B cell (primary cell): ENCODE measurements at regions not wholly inside any gene's neighbourhood (a gene's known extent, or its start where the extent isn't known, plus 50 kb on each side); places are given as distances from the start of the nearest gene placed in this dataset.

ENCODE experiments used
- ATAC-seq: fragments of 200-7000 bp; cut with Tn5 transposase; one replicate; pipeline ENCODE4 v1.10.0; 2021; ENCODE audit warnings: low read depth, mild to moderate bottlenecking, moderate number of reproducible peaks, moderate library complexity
- CTCF ChIA-PET: fragments of 350-600 bp; sonication (Branson Sonifier 250); formaldehyde crosslinking; loops from one replicate; lab custom pipeline; 2021; ENCODE audit warnings: antibody characterized with exemption, inconsistent platforms; lab: Charles Lee
- POLR2A ChIA-PET: fragments of 350-600 bp; sonication (Branson Sonifier 250); formaldehyde crosslinking; loops from one replicate; lab custom pipeline; 2021; ENCODE audit warnings: antibody characterized with exemption; lab: Charles Lee
- DNase-seq: peaks from one replicate; pipeline ENCODE4 v3.0.0; 2013
- H2AFZ ChIP-seq: 2 replicates; pipeline ENCODE4 v1.6.1; 2012; ENCODE audit warnings: mild to moderate bottlenecking, low read depth, low read length; ENCODE audit not compliant: insufficient read depth, poor library complexity, severe bottlenecking
- H3K27ac ChIP-seq, 2 donors: 1 replicate in 1 of 2; 2 replicates in 1 of 2; pipeline ENCODE4 v1.5.1; 2012 to 2013; ENCODE audit warnings: low read length in 2 of 2, mild to moderate bottlenecking in 2 of 2, moderate library complexity in 1 of 2
- H3K27me3 ChIP-seq, 4 experiments: fragments of 200-600 bp in 1 of 4; sonication (generic) in 1 of 4; replicated peaks in 1 of 4; 1 replicate in 2 of 4; 2 replicates in 2 of 4; pipeline versions ENCODE4 v1.6.1 to v1.7.0; 2013 to 2016; ENCODE audit warnings: low read length in 3 of 4, mild to moderate bottlenecking in 2 of 4, mixed read lengths in 1 of 4, moderate library complexity in 1 of 4; ENCODE audit not compliant: insufficient read depth in 4 of 4, control insufficient read depth in 3 of 4; ENCODE audit errors: control extremely low read depth in 1 of 4
- H3K36me3 ChIP-seq, 2 experiments: replicated peaks in 1 of 2; 1 replicate in 1 of 2; 2 replicates in 1 of 2; pipeline versions ENCODE4 v1.6.1 to v1.7.1; 2013; ENCODE audit warnings: low read length in 1 of 2; ENCODE audit not compliant: insufficient read depth in 2 of 2, control insufficient read depth in 1 of 2; ENCODE audit errors: control extremely low read depth in 1 of 2, extremely low read depth in 1 of 2
- H3K4me1 ChIP-seq, 2 donors: fragments of 200-600 bp in 1 of 2; sonication (generic) in 1 of 2; 1 replicate in 1 of 2; 2 replicates in 1 of 2; pipeline versions ENCODE4 v1.5.1 to v1.6.1; 2013 to 2017; ENCODE audit warnings: low read length in 2 of 2; ENCODE audit not compliant: control insufficient read depth in 2 of 2, insufficient read depth in 2 of 2
- H3K4me2 ChIP-seq: replicated peaks from 2 replicates; pipeline ENCODE3; 2012; ENCODE audit warnings: mild to moderate bottlenecking, low read depth, low read length; ENCODE audit not compliant: poor library complexity, severe bottlenecking
- H3K4me3 ChIP-seq, 5 experiments: fragments of 200-600 bp in 1 of 5; sonication (generic) in 1 of 5; 1 replicate in 3 of 5; 2 replicates in 2 of 5; pipeline versions ENCODE4 v1.5.1 to v1.7.0; 2011 to 2016; ENCODE audit warnings: low read length in 4 of 5, mild to moderate bottlenecking in 4 of 5, low read depth in 2 of 5, control low read depth in 1 of 5, moderate library complexity in 1 of 5; ENCODE audit not compliant: insufficient read depth in 1 of 5; ENCODE audit errors: control extremely low read depth in 1 of 5, extremely low read depth in 1 of 5
- H3K79me2 ChIP-seq: fragments of 200-600 bp; sonication (generic); one replicate; pipeline ENCODE4 v1.6.0; 2016; ENCODE audit warnings: low read length; ENCODE audit not compliant: control insufficient read depth, insufficient read depth
- H3K9ac ChIP-seq: fragments of 200-600 bp; sonication (generic); 2 replicates; pipeline ENCODE4 v1.6.1; 2017; ENCODE audit warnings: mild to moderate bottlenecking, low read length, moderate library complexity
- H3K9me3 ChIP-seq, 3 donors: one replicate each; pipeline versions ENCODE4 v1.6.1 to v1.7.1; 2013; ENCODE audit warnings: low read length in 2 of 3; ENCODE audit not compliant: control insufficient read depth in 2 of 3, insufficient read depth in 1 of 3; ENCODE audit errors: control extremely low read depth in 1 of 3
- H4K20me1 ChIP-seq: 2 replicates; pipeline ENCODE4 v1.6.0; 2012; ENCODE audit warnings: mild to moderate bottlenecking, low read length; ENCODE audit not compliant: insufficient read depth, control insufficient read depth, poor library complexity, severe bottlenecking
- H3K27ac Mint-ChIP-seq: one replicate; pipeline ENCODE4 v1.8.0; 2021; ENCODE audit warnings: mixed read lengths
- H3K27me3 Mint-ChIP-seq: one replicate; pipeline ENCODE4 v1.8.0; 2021; ENCODE audit warnings: mixed read lengths
- H3K4me1 Mint-ChIP-seq: one replicate; pipeline ENCODE4 v1.8.0; 2021; ENCODE audit warnings: mixed read lengths
- H3K4me3 Mint-ChIP-seq: one replicate; pipeline ENCODE4 v1.8.0; 2021; ENCODE audit warnings: mixed read lengths
- H3K9me3 Mint-ChIP-seq: one replicate; pipeline ENCODE4 v1.8.0; 2022; ENCODE audit warnings: mixed read lengths; ENCODE audit not compliant: insufficient read depth
- CTCF ChIP-seq: fragments of 200-600 bp; IDR thresholded peaks from one replicate; pipeline ENCODE4 v1.8.0; 2022; ENCODE audit warnings: antibody characterized with exemption, mild to moderate bottlenecking
- EZH2 ChIP-seq: IDR thresholded peaks from 2 replicates; pipeline ENCODE4 v1.6.1; 2012; ENCODE audit warnings: borderline replicate concordance, low read depth, mild to moderate bottlenecking, moderate library complexity, low read length; ENCODE audit not compliant: insufficient read depth, poor library complexity, severe bottlenecking
- WGBS: methylation state at CpG from one replicate; pipeline ENCODE4 v1.1.5; 2013; ENCODE audit warnings: missing lambda C conversion rate; ENCODE audit not compliant: insufficient coverage; 5-methylcytosine and 5-hydroxymethylcytosine counted together
- intact Hi-C: fragments of 100-400 bp; cut with micrococcal nuclease; formaldehyde crosslinking; loops from one replicate; pipeline ENCODE4 v1.10.0; 2022

- DNase-seq: no peak
- Histone ChIP-seq H2AFZ (no peak overlapping the region), H3K9ac (no peak overlapping the region), H3K9me3 (no peaks in the 10 kb centered on the region), H3K36me3 (no peaks in the 10 kb centered on the region), H3K4me1 (no peaks in the 10 kb centered on the region), H3K27ac (no peak overlapping the region), H4K20me1 (no peaks in the 10 kb centered on the region), H3K4me2 (no peak overlapping the region), H3K79me2 (no peaks in the 10 kb centered on the region), H3K27me3 (peaks cover 0 to 3% (median 1%) of the 10 kb centered on the region in 4 experiments), H3K4me3 (no peak overlapping the region)
- WGBS: 86% methylated on average over 2 of the region's 4 CpGs
- Mint-ChIP-seq H3K27me3 (peaks cover 19% of the 10 kb centered on the region), H3K27ac (no peak overlapping the region), H3K4me3 (no peak overlapping the region), H3K9me3 (no peaks in the 10 kb centered on the region), H3K4me1 (no peaks in the 10 kb centered on the region)
- intact Hi-C loops: no loop called here
- ChIA-PET CTCF (no interaction called here), POLR2A (no interaction called here)
- no peak for TF ChIP-seq EZH2
- no peak for TF ChIP-seq CTCF
- no peak for ATAC-seq
Observed at GRCh38 chr3:107315141-107315540, 62.1 kb upstream of the CCDC54 start.

GRCh38 chr3:107323723-107324122 is 53.5 kb upstream of the CCDC54 start:
- intact Hi-C loops: no loop called here
- peaks cover 7% of the 10 kb centered on the region for H3K4me1 Mint-ChIP-seq
- CTCF ChIA-PET: no interaction called here

More at GRCh38 chr3:107323723-107324122, 53.5 kb upstream of the CCDC54 start:
- Mint-ChIP-seq H3K27ac (no peak overlapping the region), H3K27me3 (no peaks in the 10 kb centered on the region), H3K4me3 (no peak overlapping the region), H3K9me3 (no peaks in the 10 kb centered on the region)
- 73% methylated on average over 2 of the region's 2 CpGs for WGBS
- H4K20me1 ChIP-seq: no peaks in the 10 kb centered on the region
- no peak overlapping the region for H3K9ac ChIP-seq
- H3K27ac ChIP-seq: no peak overlapping the region
- no peaks in the 10 kb centered on the region for H3K36me3 ChIP-seq
- H3K79me2 ChIP-seq: no peaks in the 10 kb centered on the region
- H3K27me3 ChIP-seq: no peaks in the 10 kb centered on the region
- no peak for TF ChIP-seq CTCF
- TF ChIP-seq EZH2: no peak
- H2AFZ ChIP-seq: no peak overlapping the region
- H3K4me3 ChIP-seq: no peak overlapping the region
- H3K4me2 ChIP-seq: no peak overlapping the region
- ATAC-seq (no peak), DNase-seq (no peak)
- POLR2A ChIA-PET: no interaction called here
- H3K4me1 ChIP-seq: no peaks in the 10 kb centered on the region
- no peaks in the 10 kb centered on the region for H3K9me3 ChIP-seq
